Nephron progenitor cell (in vitro differentiated cells): ENCODE measurements at regions not wholly inside any gene's neighbourhood (a gene's known extent, or its start where the extent isn't known, plus 50 kb on each side); places are given as distances from the start of the nearest gene placed in this dataset.
"Not testable (repeated sequence)": the region's sequence is repeated elsewhere in the genome, so short reads cannot be mapped to it uniquely, and the experiment has no call there.

ENCODE experiments used
- DNase-seq: peaks from one replicate; pipeline ENCODE4 v3.0.0; 2021
- H3K27ac Mint-ChIP-seq: 2 replicates; pipeline ENCODE4 v1.8.0; 2021; ENCODE audit warnings: mild to moderate bottlenecking, moderate library complexity, mixed read lengths
- H3K27me3 Mint-ChIP-seq: 2 replicates; pipeline ENCODE4 v1.8.0; 2021; ENCODE audit warnings: mild to moderate bottlenecking, low read depth, mixed read lengths; ENCODE audit not compliant: poor library complexity
- H3K36me3 Mint-ChIP-seq: 2 replicates; pipeline ENCODE4 v1.8.0; 2021; ENCODE audit warnings: low read depth, mixed read lengths
- H3K4me1 Mint-ChIP-seq: 2 replicates; pipeline ENCODE4 v1.8.0; 2021; ENCODE audit warnings: mixed read lengths
- H3K4me3 Mint-ChIP-seq: 2 replicates; pipeline ENCODE4 v1.8.0; 2021; ENCODE audit warnings: mild to moderate bottlenecking, moderate library complexity, mixed read lengths
- H3K9me3 Mint-ChIP-seq: 2 replicates; pipeline ENCODE4 v1.8.0; 2021; ENCODE audit warnings: mild to moderate bottlenecking, moderate library complexity, mixed read lengths
- CTCF ChIP-seq: fragments of 200-600 bp; sonication (generic); IDR thresholded peaks from 2 replicates; pipeline ENCODE4 v1.5.0; 2021; ENCODE audit warnings: antibody characterized with exemption

- TF ChIP-seq CTCF, result no peak
- no peak for DNase-seq
- Mint-ChIP-seq H3K9me3 (peaks cover 44% of the 10 kb centered on the region), H3K27me3 (no peaks in the 10 kb centered on the region), H3K27ac (no peak overlapping the region), H3K36me3 (peaks cover 15% of the 10 kb centered on the region), H3K4me1 (peaks cover 19% of the 10 kb centered on the region), H3K4me3 (no peak overlapping the region)
Measured at GRCh38 chr10:33921970-33922605, 587.6 kb upstream of the NRP1 start.

- Mint-ChIP-seq H3K4me1 (peaks cover 27% of the 10 kb centered on the region), H3K4me3 (no peak overlapping the region), H3K9me3 (peaks cover 44% of the 10 kb centered on the region), H3K27ac (no peak overlapping the region), H3K36me3 (peaks cover 15% of the 10 kb centered on the region), H3K27me3 (no peaks in the 10 kb centered on the region)
- TF ChIP-seq CTCF, result no peak
- DNase-seq, result no peak
Measured at GRCh38 chr10:33920351-33920750, 585.9 kb upstream of the NRP1 start.

- H3K9me3 Mint-ChIP-seq, result peaks cover 42% of the 10 kb centered on the region
- H3K4me1 Mint-ChIP-seq, result peaks cover 27% of the 10 kb centered on the region
- TF ChIP-seq CTCF, result no peak
- DNase-seq, result no peak
- peaks cover 15% of the 10 kb centered on the region for H3K36me3 Mint-ChIP-seq
- H3K27ac Mint-ChIP-seq, result no peak overlapping the region
- H3K27me3 Mint-ChIP-seq, result no peaks in the 10 kb centered on the region
- H3K4me3 Mint-ChIP-seq, result no peak overlapping the region
Measured at GRCh38 chr10:33919244-33919643, 584.8 kb upstream of the NRP1 start.

- Mint-ChIP-seq H3K4me3 (no peak overlapping the region), H3K36me3 (peaks cover 15% of the 10 kb centered on the region), H3K4me1 (peaks cover 27% of the 10 kb centered on the region), H3K9me3 (peaks cover 27% of the 10 kb centered on the region), H3K27me3 (no peaks in the 10 kb centered on the region), H3K27ac (peak overlapping the region; percentile 47)
- TF ChIP-seq CTCF, result no peak
- DNase-seq, result no peak
Measured at GRCh38 chr10:33917069-33917780, 582.8 kb upstream of the NRP1 start.

GRCh38 chr10:33914746-33915145 lies 580.3 kb upstream of the NRP1 start:
- H3K27ac Mint-ChIP-seq, result no peak overlapping the region
- DNase-seq, result no peak
- no peak overlapping the region for H3K4me3 Mint-ChIP-seq
- H3K36me3 Mint-ChIP-seq, result peaks cover 9% of the 10 kb centered on the region
- peaks cover 27% of the 10 kb centered on the region for H3K4me1 Mint-ChIP-seq
- H3K9me3 Mint-ChIP-seq, result peaks cover 26% of the 10 kb centered on the region
- TF ChIP-seq CTCF, result no peak
- H3K27me3 Mint-ChIP-seq, result no peaks in the 10 kb centered on the region

- TF ChIP-seq CTCF, result no peak
- no peak overlapping the region for H3K4me3 Mint-ChIP-seq
- peaks cover 14% of the 10 kb centered on the region for H3K9me3 Mint-ChIP-seq
- H3K27me3 Mint-ChIP-seq, result no peaks in the 10 kb centered on the region
- H3K36me3 Mint-ChIP-seq, result no peaks in the 10 kb centered on the region
- no peak overlapping the region for H3K27ac Mint-ChIP-seq
- DNase-seq, result no peak
- H3K4me1 Mint-ChIP-seq, result peaks cover 31% of the 10 kb centered on the region
Measured at GRCh38 chr10:33913194-33913593, 578.7 kb upstream of the NRP1 start.

GRCh38 chr10:33909476-33909875 lies 575.0 kb upstream of the NRP1 start:
- H3K9me3 Mint-ChIP-seq, DNase-seq, H3K27me3 Mint-ChIP-seq, H3K36me3 Mint-ChIP-seq, H3K27ac Mint-ChIP-seq, H3K4me3 Mint-ChIP-seq: not testable (repeated sequence)
- peaks cover 11% of the 10 kb centered on the region for H3K4me1 Mint-ChIP-seq
